ENCODE measurements at regions not wholly inside any gene's neighbourhood (a gene's known extent, or its start where the extent isn't known, plus 50 kb on each side); places are given as distances from the start of the nearest gene placed in this dataset.
"Not testable (repeated sequence)": the region's sequence is repeated elsewhere in the genome, so short reads cannot be mapped to it uniquely, and the experiment has no call there.

DNA sequence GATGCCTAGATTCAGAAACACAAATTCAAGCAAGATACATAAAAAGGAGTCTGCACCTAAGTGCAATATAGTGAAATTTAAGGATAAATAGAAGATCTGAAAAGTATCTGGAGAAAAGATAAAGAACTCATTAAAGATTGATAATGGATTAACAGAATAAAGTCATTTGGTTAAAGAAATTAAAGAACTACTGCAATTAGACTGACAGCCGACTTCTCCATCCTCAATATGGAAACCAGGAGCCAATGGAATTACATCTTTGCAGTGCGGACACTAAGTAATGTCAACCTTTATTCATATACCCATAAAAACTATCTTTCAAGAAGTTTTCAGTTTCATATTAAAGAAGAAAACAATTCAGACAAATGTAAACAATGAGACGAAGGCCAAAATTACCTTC is 81.0 kb downstream of the MRPL36 start:
- H3K36me3 ChIP-seq (replicated peaks in 1 of 2; ENCODE audit: control extremely low read depth in 1 of 2, control insufficient read depth in 1 of 2, extremely low read depth in 1 of 2, insufficient read depth in 2 of 2, low read length in 1 of 2) = no peaks in the 10 kb centered on the region
- no peaks in the 10 kb centered on the region for H3K4me1 Mint-ChIP-seq
- H2AFZ ChIP-seq (ENCODE audit: insufficient read depth, low read depth, low read length, poor library complexity, severe bottlenecking) = no peak overlapping the region
- no peak overlapping the region for H3K4me3 Mint-ChIP-seq
- H3K9ac ChIP-seq (ENCODE audit: low read length) = no peak overlapping the region
- H3K9me3 Mint-ChIP-seq (ENCODE audit: insufficient read depth) = peaks cover 18% of the 10 kb centered on the region
- no peak for ATAC-seq (ENCODE audit: low read depth)
- intact Hi-C loops (cut with micrococcal nuclease) = no loop called here
- H3K79me2 ChIP-seq (ENCODE audit: control insufficient read depth, insufficient read depth, low read length) = no peaks in the 10 kb centered on the region
- no peak for DNase-seq
- TF ChIP-seq EZH2 (IDR thresholded peaks at IDR 0.05; ENCODE audit: borderline replicate concordance, insufficient read depth, low read depth, low read length, poor library complexity, severe bottlenecking) = no peak
- TF ChIP-seq, protein P1, sequence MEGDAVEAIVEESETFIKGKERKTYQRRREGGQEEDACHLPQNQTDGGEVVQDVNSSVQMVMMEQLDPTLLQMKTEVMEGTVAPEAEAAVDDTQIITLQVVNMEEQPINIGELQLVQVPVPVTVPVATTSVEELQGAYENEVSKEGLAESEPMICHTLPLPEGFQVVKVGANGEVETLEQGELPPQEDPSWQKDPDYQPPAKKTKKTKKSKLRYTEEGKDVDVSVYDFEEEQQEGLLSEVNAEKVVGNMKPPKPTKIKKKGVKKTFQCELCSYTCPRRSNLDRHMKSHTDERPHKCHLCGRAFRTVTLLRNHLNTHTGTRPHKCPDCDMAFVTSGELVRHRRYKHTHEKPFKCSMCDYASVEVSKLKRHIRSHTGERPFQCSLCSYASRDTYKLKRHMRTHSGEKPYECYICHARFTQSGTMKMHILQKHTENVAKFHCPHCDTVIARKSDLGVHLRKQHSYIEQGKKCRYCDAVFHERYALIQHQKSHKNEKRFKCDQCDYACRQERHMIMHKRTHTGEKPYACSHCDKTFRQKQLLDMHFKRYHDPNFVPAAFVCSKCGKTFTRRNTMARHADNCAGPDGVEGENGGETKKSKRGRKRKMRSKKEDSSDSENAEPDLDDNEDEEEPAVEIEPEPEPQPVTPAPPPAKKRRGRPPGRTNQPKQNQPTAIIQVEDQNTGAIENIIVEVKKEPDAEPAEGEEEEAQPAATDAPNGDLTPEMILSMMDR (IDR thresholded peaks at IDR 0.05) = no peak
- H3K27me3 Mint-ChIP-seq = peaks cover 5% of the 10 kb centered on the region
- peaks cover 3 to 15% (median 14%) of the 10 kb centered on the region in 3 donors for H3K9me3 ChIP-seq (ENCODE audit: control extremely low read depth in 1 of 3, control insufficient read depth in 2 of 3, insufficient read depth in 1 of 3, low read length in 2 of 3)
- no peak overlapping the region for H3K27ac Mint-ChIP-seq
- POLR2A ChIA-PET = no interaction called here
- WGBS (ENCODE audit: insufficient coverage) = 60% methylated on average over 2 of the region's 3 CpGs
- no peaks in the 10 kb centered on the region for H4K20me1 ChIP-seq (ENCODE audit: control insufficient read depth, insufficient read depth, low read length, poor library complexity, severe bottlenecking)
- CTCF ChIA-PET = no interaction called here
- H3K4me2 ChIP-seq (replicated peaks; ENCODE audit: low read depth, low read length, poor library complexity, severe bottlenecking) = no peak overlapping the region
- no peak overlapping the region for H3K27ac ChIP-seq (ENCODE audit: low read length in 2 of 2)
- peaks cover 0 to 3% (median 0%) of the 10 kb centered on the region in 4 experiments for H3K27me3 ChIP-seq (replicated peaks in 1 of 4; ENCODE audit: control extremely low read depth in 1 of 4, control insufficient read depth in 3 of 4, insufficient read depth in 4 of 4, low read length in 3 of 4)
- H3K4me1 ChIP-seq (ENCODE audit: control insufficient read depth in 2 of 2, insufficient read depth in 2 of 2, low read length in 2 of 2) = no peaks in the 10 kb centered on the region
- H3K4me3 ChIP-seq (ENCODE audit: control extremely low read depth in 1 of 5, extremely low read depth in 1 of 5, insufficient read depth in 1 of 5, low read depth in 2 of 5, low read length in 4 of 5) = no peak overlapping the region

DNA sequence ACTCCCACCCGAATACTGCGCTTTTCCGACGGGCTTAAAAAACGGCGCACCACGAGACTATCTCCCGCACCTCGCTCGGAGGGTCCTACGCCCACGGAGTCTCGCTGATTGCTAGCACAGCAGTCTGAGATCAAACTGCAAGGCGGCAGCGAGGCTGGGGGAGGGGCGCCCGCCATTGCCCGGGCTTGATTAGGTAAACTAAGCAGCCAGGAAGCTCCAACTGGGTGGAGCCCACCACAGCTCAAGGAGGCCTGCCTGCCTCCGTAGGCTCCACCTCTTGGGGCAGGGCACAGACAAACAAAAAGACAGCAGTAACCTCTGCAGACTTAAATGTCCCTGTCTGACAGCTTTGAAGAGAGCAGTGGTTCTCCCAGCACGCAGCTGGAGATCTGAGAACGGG is 89.5 kb downstream of the MRPL36 start:
- H3K9me3 Mint-ChIP-seq (ENCODE audit: insufficient read depth); H3K4me1 ChIP-seq (ENCODE audit: control insufficient read depth in 2 of 2, insufficient read depth in 2 of 2, low read length in 2 of 2); H3K4me3 Mint-ChIP-seq; H3K4me3 ChIP-seq (ENCODE audit: control extremely low read depth in 1 of 5, extremely low read depth in 1 of 5, insufficient read depth in 1 of 5, low read depth in 2 of 5, low read length in 4 of 5); H3K79me2 ChIP-seq (ENCODE audit: control insufficient read depth, insufficient read depth, low read length); ATAC-seq (ENCODE audit: low read depth); intact Hi-C loops (cut with micrococcal nuclease); H2AFZ ChIP-seq (ENCODE audit: insufficient read depth, low read depth, low read length, poor library complexity, severe bottlenecking); H3K4me2 ChIP-seq (replicated peaks; ENCODE audit: low read depth, low read length, poor library complexity, severe bottlenecking); H4K20me1 ChIP-seq (ENCODE audit: control insufficient read depth, insufficient read depth, low read length, poor library complexity, severe bottlenecking); H3K9ac ChIP-seq (ENCODE audit: low read length); H3K27ac ChIP-seq (ENCODE audit: low read length in 2 of 2); POLR2A ChIA-PET; H3K4me1 Mint-ChIP-seq; DNase-seq; H3K27ac Mint-ChIP-seq; H3K36me3 ChIP-seq (replicated peaks in 1 of 2; ENCODE audit: control extremely low read depth in 1 of 2, control insufficient read depth in 1 of 2, extremely low read depth in 1 of 2, insufficient read depth in 2 of 2, low read length in 1 of 2); CTCF ChIA-PET: not testable (repeated sequence)
- 23% methylated on average over 14 of the region's 21 CpGs for WGBS (ENCODE audit: insufficient coverage)
- Histone ChIP-seq H3K27me3 (replicated peaks in 1 of 4; ENCODE audit: control extremely low read depth in 1 of 4, control insufficient read depth in 3 of 4, insufficient read depth in 4 of 4, low read length in 3 of 4) (peaks cover 0 to 16% (median 4%) of the 10 kb centered on the region in 4 experiments), H3K9me3 (ENCODE audit: control extremely low read depth in 1 of 3, control insufficient read depth in 2 of 3, insufficient read depth in 1 of 3, low read length in 2 of 3) (peaks cover 0 to 11% (median 0%) of the 10 kb centered on the region in 3 donors)
- peaks cover 35% of the 10 kb centered on the region for H3K27me3 Mint-ChIP-seq
